H1 (cell line): ENCODE measurements at regions not wholly inside any gene's neighbourhood (a gene's known extent, or its start where the extent isn't known, plus 50 kb on each side); places are given as distances from the start of the nearest gene placed in this dataset.

Experiments
- CTCF ChIA-PET: fragments of 300-600 bp; sonication (Branson Sonifier 250); formaldehyde crosslinking; loops from one replicate; lab custom pipeline; 2021; ENCODE audit not compliant: partially characterized antibody; lab: Charles Lee
- POLR2A ChIA-PET: fragments of 300-600 bp; sonication (Branson Sonifier 250); formaldehyde crosslinking; loops from one replicate; lab custom pipeline; 2021; ENCODE audit warnings: inconsistent platforms; ENCODE audit not compliant: partially characterized antibody; lab: Charles Lee
- DNase-seq, 2 experiments: peaks; one replicate each; pipeline versions ENCODE4 v3.0.0 to v3.0.0-alpha.2; 2010 to 2022; ENCODE audit warnings: low spot score in 2 of 2, low read depth in 1 of 2, mixed read lengths in 1 of 2
- FAIRE-seq: peaks from 2 replicates; lab custom pipeline; 2011; peaks lifted over from hg19 to GRCh38; lab: Jason Lieb, UNC
- H2AFZ ChIP-seq: 2 replicates; pipeline ENCODE4 v1.8.1; 2012; ENCODE audit warnings: low read length, inconsistent platforms
- H2AK5ac ChIP-seq: 2 replicates; pipeline ENCODE4 v1.6.1; 2013; ENCODE audit warnings: low read depth, low read length
- H2BK120ac ChIP-seq: replicated peaks from 2 replicates; pipeline ENCODE3; 2013; ENCODE audit warnings: low read depth, low read length, inconsistent platforms
- H2BK12ac ChIP-seq: 2 replicates; pipeline ENCODE4 v1.6.1; 2013; ENCODE audit warnings: low read depth, low read length
- H2BK15ac ChIP-seq: 2 replicates; pipeline ENCODE4 v1.6.1; 2013; ENCODE audit warnings: low read length
- H2BK20ac ChIP-seq: 2 replicates; pipeline ENCODE4 v1.6.1; 2013; ENCODE audit warnings: low read length
- H2BK5ac ChIP-seq: 2 replicates; pipeline ENCODE4 v1.6.1; 2013; ENCODE audit warnings: low read depth, low read length
- H3K14ac ChIP-seq: 2 replicates; pipeline ENCODE4 v1.6.1; 2013; ENCODE audit warnings: inconsistent platforms; ENCODE audit not compliant: insufficient read length
- H3K18ac ChIP-seq: 2 replicates; pipeline ENCODE4 v1.6.1; 2013; ENCODE audit warnings: low read length; ENCODE audit errors: extremely low read depth
- H3K23ac ChIP-seq: 2 replicates; pipeline ENCODE4 v1.6.1; 2013; ENCODE audit warnings: inconsistent platforms; ENCODE audit not compliant: insufficient read length
- H3K23me2 ChIP-seq: 2 replicates; pipeline ENCODE4 v1.6.1; 2013; ENCODE audit warnings: low read depth, low read length
- H3K27ac ChIP-seq: 2 replicates; pipeline ENCODE4 v1.6.1; 2011; ENCODE audit warnings: low read depth, low read length, inconsistent platforms
- H3K27me3 ChIP-seq, 4 experiments: replicated peaks in 1 of 4; 1 replicate in 1 of 4; 2 replicates in 3 of 4; pipeline versions ENCODE4 v1.6.1 to v1.8.1; 2011 to 2013; ENCODE audit warnings: low read length in 3 of 4, mild to moderate bottlenecking in 3 of 4, inconsistent platforms in 2 of 4, mixed read lengths in 2 of 4, moderate library complexity in 1 of 4; ENCODE audit not compliant: control insufficient read depth in 3 of 4, insufficient read depth in 3 of 4; ENCODE audit errors: extremely low read depth in 1 of 4
- H3K36me3 ChIP-seq, 4 experiments: 2 replicates each; pipeline versions ENCODE4 v1.6.1 to v1.8.1; 2011 to 2013; ENCODE audit warnings: mild to moderate bottlenecking in 4 of 4, low read length in 3 of 4, moderate library complexity in 2 of 4, control low read depth in 1 of 4, inconsistent platforms in 1 of 4; ENCODE audit not compliant: insufficient read depth in 4 of 4, control insufficient read depth in 2 of 4
- H3K4ac ChIP-seq: replicated peaks from 2 replicates; pipeline ENCODE3; 2013; ENCODE audit warnings: low read length, low read depth, mixed read lengths, inconsistent platforms; ENCODE audit not compliant: insufficient read length
- H3K4me1 ChIP-seq, 4 experiments: replicated peaks in 1 of 4; 1 replicate in 1 of 4; 2 replicates in 3 of 4; pipeline versions ENCODE4 v1.6.1 to v1.8.1; 2011 to 2013; ENCODE audit warnings: low read length in 3 of 4, inconsistent platforms in 2 of 4, mixed read lengths in 1 of 4; ENCODE audit not compliant: insufficient read depth in 4 of 4, control insufficient read depth in 3 of 4
- H3K4me2 ChIP-seq, 2 experiments: 2 replicates each; pipeline versions ENCODE4 v1.6.1 to v1.8.1; 2011 to 2013; ENCODE audit warnings: low read depth in 2 of 2, low read length in 2 of 2, control low read depth in 1 of 2, inconsistent platforms in 1 of 2, mild to moderate bottlenecking in 1 of 2; ENCODE audit not compliant: insufficient read depth in 1 of 2
- H3K4me3 ChIP-seq, 4 experiments: fragments of 200-600, 300-600 bp in 1 of 4; sonication (generic), shearing (Covaris generic), sonication (Bioruptor Twin) in 1 of 4; 2 replicates each; pipeline versions ENCODE4 v1.5.1 to v1.8.1; 2011 to 2016; ENCODE audit warnings: low read length in 4 of 4, low read depth in 3 of 4, control low read depth in 2 of 4, inconsistent platforms in 2 of 4, mild to moderate bottlenecking in 2 of 4, mixed read lengths in 1 of 4, moderate library complexity in 1 of 4; ENCODE audit not compliant: insufficient read depth in 2 of 4; ENCODE audit errors: extremely low read depth in 1 of 4
- H3K56ac ChIP-seq: replicated peaks from 2 replicates; pipeline ENCODE3; 2013; ENCODE audit warnings: low read depth, mild to moderate bottlenecking, mixed read lengths, low read length, inconsistent platforms; ENCODE audit not compliant: insufficient read length
- H3K79me1 ChIP-seq: 2 replicates; pipeline ENCODE4 v1.6.1; 2013; ENCODE audit warnings: low read depth, low read length, control low read depth
- H3K79me2 ChIP-seq, 2 experiments: 2 replicates each; pipeline versions ENCODE4 v1.6.1 to v1.8.1; 2012 to 2013; ENCODE audit warnings: low read length in 2 of 2, mild to moderate bottlenecking in 2 of 2, inconsistent platforms in 1 of 2; ENCODE audit not compliant: insufficient read depth in 2 of 2, control insufficient read depth in 1 of 2
- H3K9ac ChIP-seq, 4 experiments: replicated peaks in 1 of 4; 1 replicate in 1 of 4; 2 replicates in 3 of 4; pipeline versions ENCODE4 v1.6.1 to v1.8.1; 2011 to 2013; ENCODE audit warnings: low read depth in 3 of 4, low read length in 3 of 4, control low read depth in 2 of 4, mild to moderate bottlenecking in 2 of 4, moderate library complexity in 2 of 4, inconsistent platforms in 1 of 4; ENCODE audit errors: extremely low read depth in 1 of 4
- H3K9me3 ChIP-seq, 2 experiments: 2 replicates each; pipeline versions ENCODE4 v1.6.1 to v1.8.1; 2012 to 2013; ENCODE audit warnings: mild to moderate bottlenecking in 2 of 2, moderate library complexity in 2 of 2, control low read depth in 1 of 2, inconsistent platforms in 1 of 2, low read depth in 1 of 2, low read length in 1 of 2, mixed read lengths in 1 of 2; ENCODE audit not compliant: insufficient read depth in 2 of 2
- H4K20me1 ChIP-seq, 2 experiments: replicated peaks in 1 of 2; 2 replicates each; pipeline versions ENCODE3 to v1.8.1; 2011 to 2013; ENCODE audit warnings: inconsistent platforms in 2 of 2, low read length in 2 of 2, mild to moderate bottlenecking in 1 of 2; ENCODE audit not compliant: insufficient read depth in 2 of 2, control insufficient read depth in 1 of 2
- H4K5ac ChIP-seq: 2 replicates; pipeline ENCODE4 v1.6.1; 2013; ENCODE audit warnings: low read length, low read depth, mixed read lengths, inconsistent platforms; ENCODE audit not compliant: insufficient read length
- H4K8ac ChIP-seq: 2 replicates; pipeline ENCODE4 v1.8.0; 2013; ENCODE audit warnings: mild to moderate bottlenecking, moderate library complexity, low read length, inconsistent platforms; ENCODE audit not compliant: insufficient read depth; ENCODE audit errors: extremely low read depth
- H4K91ac ChIP-seq: replicated peaks from 2 replicates; pipeline ENCODE3; 2013; ENCODE audit warnings: low read length, mixed read lengths, inconsistent platforms; ENCODE audit not compliant: insufficient read length
- BRCA1 ChIP-seq: IDR thresholded peaks from 2 replicates; pipeline ENCODE4 v1.6.1; 2012; ENCODE audit warnings: low read depth, low read length, improper control_type of control experiment
- CBX5 ChIP-seq: fragments of 300-800, 300-1000 bp; sonication (generic); IDR thresholded peaks from 2 replicates; pipeline ENCODE4 v1.7.1; 2016; ENCODE audit warnings: antibody characterized with exemption, low read length, low read depth
- CBX8 ChIP-seq: fragments of 300-800, 300-1000 bp; sonication (generic); IDR thresholded peaks from 2 replicates; pipeline ENCODE4 v1.7.1; 2016; ENCODE audit warnings: low read depth, low read length, borderline replicate concordance
- CTBP2 ChIP-seq: IDR thresholded peaks from 2 replicates; pipeline ENCODE4 v1.7.0; 2011; ENCODE audit warnings: borderline replicate concordance, mild to moderate bottlenecking, moderate library complexity, mixed read lengths, low read length; ENCODE audit not compliant: insufficient read depth, insufficient read length
- EP300 ChIP-seq, 2 experiments: IDR thresholded peaks; 1 replicate in 1 of 2; 2 replicates in 1 of 2; pipeline ENCODE4 v1.6.1; 2011 to 2012; ENCODE audit warnings: low read depth in 2 of 2, low read length in 2 of 2, mild to moderate bottlenecking in 2 of 2, borderline replicate concordance in 1 of 2, inconsistent platforms in 1 of 2, moderate library complexity in 1 of 2
- MAFK ChIP-seq: IDR thresholded peaks from 2 replicates; pipeline ENCODE4 v1.6.1; 2012; ENCODE audit warnings: low read depth, mild to moderate bottlenecking, improper control_type of control experiment, low read length
- NANOG ChIP-seq: IDR thresholded peaks from 2 replicates; pipeline ENCODE4 v1.6.1; 2011; ENCODE audit warnings: low read length, low read depth, mild to moderate bottlenecking, inconsistent platforms; ENCODE audit not compliant: insufficient read depth, poor library complexity, severe bottlenecking
- RBBP5 ChIP-seq: IDR thresholded peaks from 2 replicates; pipeline ENCODE4 v1.7.1; 2012; ENCODE audit warnings: low read depth, mild to moderate bottlenecking, inconsistent platforms, low read length, moderate library complexity, borderline replicate concordance
- RNF2 ChIP-seq: fragments of 200-900, 300-1000 bp; sonication (generic); IDR thresholded peaks from 2 replicates; pipeline ENCODE4 v1.7.1; 2016; ENCODE audit warnings: borderline replicate concordance, low read depth, mild to moderate bottlenecking, antibody characterized with exemption, low read length; ENCODE audit not compliant: poor library complexity, severe bottlenecking; ENCODE audit errors: missing control alignments
- RXRA ChIP-seq: IDR thresholded peaks from 2 replicates; pipeline ENCODE4 v1.6.1; 2011; ENCODE audit warnings: low read depth, mild to moderate bottlenecking, low read length, moderate library complexity; ENCODE audit not compliant: insufficient read depth
- SIX5 ChIP-seq: IDR thresholded peaks from 2 replicates; pipeline ENCODE4 v1.6.1; 2011; ENCODE audit warnings: mild to moderate bottlenecking, low read depth, low read length
- TF ChIP-seq, protein P1 (sequence below), 3 experiments: IDR thresholded peaks; 1 replicate in 2 of 3; 2 replicates in 1 of 3; pipeline versions ENCODE4 v1.5.1 to v1.6.1; 2011; ENCODE audit warnings: low read length in 3 of 3, mild to moderate bottlenecking in 3 of 3, inconsistent platforms in 2 of 3, low read depth in 1 of 3, moderate library complexity in 1 of 3; ENCODE audit not compliant: insufficient read depth in 1 of 3; ENCODE audit errors: control extremely low read depth in 1 of 3

GRCh38 chr1:187689129-187689528 is 860.4 kb downstream of the PLA2G4A start:
- Histone ChIP-seq H2BK5ac (no peak overlapping the region), H2BK20ac (no peak overlapping the region)
- TF ChIP-seq RNF2 (no peak), SIX5 (no peak), RXRA (no peak), MAFK (no peak), CBX8 (no peak), CTBP2 (no peak), CBX5 (no peak), EP300 (IDR thresholded peaks at IDR 0.05; ENCODE audit: borderline replicate concordance in 1 of 2, low read depth in 2 of 2, low read length in 2 of 2) (no peak), BRCA1 (no peak), RBBP5 (no peak), NANOG (no peak)
- TF ChIP-seq, protein P1, sequence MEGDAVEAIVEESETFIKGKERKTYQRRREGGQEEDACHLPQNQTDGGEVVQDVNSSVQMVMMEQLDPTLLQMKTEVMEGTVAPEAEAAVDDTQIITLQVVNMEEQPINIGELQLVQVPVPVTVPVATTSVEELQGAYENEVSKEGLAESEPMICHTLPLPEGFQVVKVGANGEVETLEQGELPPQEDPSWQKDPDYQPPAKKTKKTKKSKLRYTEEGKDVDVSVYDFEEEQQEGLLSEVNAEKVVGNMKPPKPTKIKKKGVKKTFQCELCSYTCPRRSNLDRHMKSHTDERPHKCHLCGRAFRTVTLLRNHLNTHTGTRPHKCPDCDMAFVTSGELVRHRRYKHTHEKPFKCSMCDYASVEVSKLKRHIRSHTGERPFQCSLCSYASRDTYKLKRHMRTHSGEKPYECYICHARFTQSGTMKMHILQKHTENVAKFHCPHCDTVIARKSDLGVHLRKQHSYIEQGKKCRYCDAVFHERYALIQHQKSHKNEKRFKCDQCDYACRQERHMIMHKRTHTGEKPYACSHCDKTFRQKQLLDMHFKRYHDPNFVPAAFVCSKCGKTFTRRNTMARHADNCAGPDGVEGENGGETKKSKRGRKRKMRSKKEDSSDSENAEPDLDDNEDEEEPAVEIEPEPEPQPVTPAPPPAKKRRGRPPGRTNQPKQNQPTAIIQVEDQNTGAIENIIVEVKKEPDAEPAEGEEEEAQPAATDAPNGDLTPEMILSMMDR (IDR thresholded peaks at IDR 0.05; ENCODE audit: control extremely low read depth in 1 of 3, insufficient read depth in 1 of 3, low read depth in 1 of 3, low read length in 3 of 3), result no peak

More at GRCh38 chr1:187689129-187689528, 860.4 kb downstream of the PLA2G4A start:
- Histone ChIP-seq H4K8ac (no peak overlapping the region), H2BK120ac (no peak overlapping the region), H3K9me3 (no peaks in the 10 kb centered on the region), H3K23me2 (no peaks in the 10 kb centered on the region; the same call in 1 of the 2 replicates), H4K20me1 (no peaks in the 10 kb centered on the region), H3K14ac (no peak overlapping the region), H3K79me2 (no peaks in the 10 kb centered on the region), H3K4me3 (no peak overlapping the region), H3K4ac (no peak overlapping the region), H3K9ac (peak overlapping the region in 1 of 4 experiments; percentile 34; a peak in 1 of 7 replicates), H3K18ac (no peak overlapping the region), H2AFZ (no peak overlapping the region), H3K56ac (no peak overlapping the region), H3K27ac (no peak overlapping the region), H4K91ac (no peak overlapping the region), H2BK15ac (no peak overlapping the region), H3K79me1 (no peaks in the 10 kb centered on the region), H3K36me3 (no peaks in the 10 kb centered on the region), H2AK5ac (no peak overlapping the region), H3K4me2 (no peak overlapping the region), H3K27me3 (no peaks in the 10 kb centered on the region), H3K4me1 (no peaks in the 10 kb centered on the region), H3K23ac (no peak overlapping the region), H2BK12ac (no peak overlapping the region), H4K5ac (no peak overlapping the region)
- CTCF ChIA-PET, result interaction anchor here (1.3 kb wide), 1 partner anchor 17 kb away, joined by 4 read pairs; no protein-coding TSS in a partner anchor
- no peak for DNase-seq
- no peak for FAIRE-seq
- POLR2A ChIA-PET, result no interaction called here
